Activated naive CD8-positive, alpha-beta T cell (primary cell): ENCODE measurements at regions not wholly inside any gene's neighbourhood (a gene's known extent, or its start where the extent isn't known, plus 50 kb on each side); places are given as distances from the start of the nearest gene placed in this dataset.

Experiments used
- H3K27ac Mint-ChIP-seq: one replicate; pipeline ENCODE4 v1.8.0; 2021; ENCODE audit warnings: mixed read lengths
- H3K27me3 Mint-ChIP-seq: one replicate; pipeline ENCODE4 v1.8.0; 2021; ENCODE audit warnings: mixed read lengths
- H3K36me3 Mint-ChIP-seq: one replicate; pipeline ENCODE4 v1.8.0; 2021; ENCODE audit warnings: mixed read lengths
- H3K4me1 Mint-ChIP-seq: one replicate; pipeline ENCODE4 v1.8.0; 2021; ENCODE audit warnings: low read depth, mixed read lengths
- H3K4me3 Mint-ChIP-seq: one replicate; pipeline ENCODE4 v1.8.0; 2021; ENCODE audit warnings: mild to moderate bottlenecking, mixed read lengths
- H3K9me3 Mint-ChIP-seq: one replicate; pipeline ENCODE4 v1.8.0; 2021; ENCODE audit warnings: low read depth, mixed read lengths

GRCh38 chr22:47285981-47286380 is 523.5 kb downstream of the TBC1D22A start:
- Mint-ChIP-seq H3K36me3 (no peaks in the 10 kb centered on the region), H3K4me1 (no peaks in the 10 kb centered on the region), H3K9me3 (no peaks in the 10 kb centered on the region), H3K4me3 (no peak overlapping the region), H3K27me3 (peaks cover 2% of the 10 kb centered on the region), H3K27ac (no peak overlapping the region)

GRCh38 chr22:47284822-47285221 is 522.4 kb downstream of the TBC1D22A start:
- Mint-ChIP-seq H3K36me3 (no peaks in the 10 kb centered on the region), H3K4me3 (no peak overlapping the region), H3K27ac (no peak overlapping the region), H3K9me3 (no peaks in the 10 kb centered on the region), H3K4me1 (no peaks in the 10 kb centered on the region), H3K27me3 (peaks cover 2% of the 10 kb centered on the region)

GRCh38 chr22:47284360-47284759 is 521.9 kb downstream of the TBC1D22A start:
- Mint-ChIP-seq H3K27me3 (peaks cover 2% of the 10 kb centered on the region), H3K9me3 (no peaks in the 10 kb centered on the region), H3K36me3 (no peaks in the 10 kb centered on the region), H3K4me3 (no peak overlapping the region), H3K4me1 (no peaks in the 10 kb centered on the region), H3K27ac (no peak overlapping the region)

- no peak overlapping the region for H3K4me3 Mint-ChIP-seq
- H3K36me3 Mint-ChIP-seq, result no peaks in the 10 kb centered on the region
- H3K27me3 Mint-ChIP-seq, result peaks cover 2% of the 10 kb centered on the region
- no peaks in the 10 kb centered on the region for H3K9me3 Mint-ChIP-seq
- no peak overlapping the region for H3K27ac Mint-ChIP-seq
- no peaks in the 10 kb centered on the region for H3K4me1 Mint-ChIP-seq
These were observed 521.3 kb downstream of the TBC1D22A start for GRCh38 chr22:47283616-47284270.

GRCh38 chr22:47282851-47283250 is 520.4 kb downstream of the TBC1D22A start:
- Mint-ChIP-seq H3K9me3 (no peaks in the 10 kb centered on the region), H3K36me3 (no peaks in the 10 kb centered on the region), H3K4me3 (no peak overlapping the region), H3K27me3 (no peaks in the 10 kb centered on the region), H3K27ac (no peak overlapping the region), H3K4me1 (no peaks in the 10 kb centered on the region)

GRCh38 chr22:47282366-47282765 is 519.9 kb downstream of the TBC1D22A start:
- H3K27me3 Mint-ChIP-seq, result no peaks in the 10 kb centered on the region
- no peak overlapping the region for H3K27ac Mint-ChIP-seq
- H3K4me3 Mint-ChIP-seq, result no peak overlapping the region
- no peaks in the 10 kb centered on the region for H3K4me1 Mint-ChIP-seq
- H3K9me3 Mint-ChIP-seq, result no peaks in the 10 kb centered on the region
- H3K36me3 Mint-ChIP-seq, result no peaks in the 10 kb centered on the region

GRCh38 chr22:47281126-47282106 is 519.0 kb downstream of the TBC1D22A start:
- no peak overlapping the region for H3K27ac Mint-ChIP-seq

GRCh38 chr22:47280301-47280700 is 517.9 kb downstream of the TBC1D22A start:
- Mint-ChIP-seq H3K36me3 (no peaks in the 10 kb centered on the region), H3K4me3 (no peak overlapping the region), H3K27me3 (no peaks in the 10 kb centered on the region), H3K4me1 (no peaks in the 10 kb centered on the region), H3K9me3 (no peaks in the 10 kb centered on the region), H3K27ac (no peak overlapping the region)

More at GRCh38 chr22:47281126-47282106, 519.0 kb downstream of the TBC1D22A start:
- H3K9me3 Mint-ChIP-seq, result no peaks in the 10 kb centered on the region
- no peaks in the 10 kb centered on the region for H3K4me1 Mint-ChIP-seq
- H3K36me3 Mint-ChIP-seq, result no peaks in the 10 kb centered on the region
- H3K4me3 Mint-ChIP-seq, result no peak overlapping the region
- no peaks in the 10 kb centered on the region for H3K27me3 Mint-ChIP-seq

- H3K4me1 Mint-ChIP-seq, result no peaks in the 10 kb centered on the region
- no peak overlapping the region for H3K4me3 Mint-ChIP-seq
- no peaks in the 10 kb centered on the region for H3K36me3 Mint-ChIP-seq
- H3K27ac Mint-ChIP-seq, result no peak overlapping the region
- H3K27me3 Mint-ChIP-seq, result no peaks in the 10 kb centered on the region
- H3K9me3 Mint-ChIP-seq, result no peaks in the 10 kb centered on the region
These were observed 517.3 kb downstream of the TBC1D22A start for GRCh38 chr22:47279746-47280145.

GRCh38 chr22:47279337-47279736 is 516.9 kb downstream of the TBC1D22A start:
- no peaks in the 10 kb centered on the region for H3K36me3 Mint-ChIP-seq
- H3K4me3 Mint-ChIP-seq, result no peak overlapping the region
- H3K9me3 Mint-ChIP-seq, result no peaks in the 10 kb centered on the region
- H3K4me1 Mint-ChIP-seq, result no peaks in the 10 kb centered on the region
- H3K27ac Mint-ChIP-seq, result no peak overlapping the region
- no peaks in the 10 kb centered on the region for H3K27me3 Mint-ChIP-seq

- Mint-ChIP-seq H3K4me3 (no peak overlapping the region), H3K27ac (no peak overlapping the region), H3K27me3 (no peaks in the 10 kb centered on the region), H3K4me1 (no peaks in the 10 kb centered on the region), H3K36me3 (no peaks in the 10 kb centered on the region), H3K9me3 (no peaks in the 10 kb centered on the region)
These were observed 516.2 kb downstream of the TBC1D22A start for GRCh38 chr22:47278655-47279054.

GRCh38 chr22:47277531-47277930 is 515.1 kb downstream of the TBC1D22A start:
- no peak overlapping the region for H3K4me3 Mint-ChIP-seq
- H3K4me1 Mint-ChIP-seq, result no peaks in the 10 kb centered on the region
- H3K9me3 Mint-ChIP-seq, result no peaks in the 10 kb centered on the region
- H3K36me3 Mint-ChIP-seq, result no peaks in the 10 kb centered on the region
- no peaks in the 10 kb centered on the region for H3K27me3 Mint-ChIP-seq
- no peak overlapping the region for H3K27ac Mint-ChIP-seq

GRCh38 chr22:47276991-47277390 is 514.5 kb downstream of the TBC1D22A start:
- H3K4me3 Mint-ChIP-seq, result no peak overlapping the region
- H3K27ac Mint-ChIP-seq, result no peak overlapping the region
- no peaks in the 10 kb centered on the region for H3K27me3 Mint-ChIP-seq
- no peaks in the 10 kb centered on the region for H3K36me3 Mint-ChIP-seq
- H3K4me1 Mint-ChIP-seq, result no peaks in the 10 kb centered on the region
- no peaks in the 10 kb centered on the region for H3K9me3 Mint-ChIP-seq

GRCh38 chr22:47276450-47276820 is 514.0 kb downstream of the TBC1D22A start:
- H3K4me1 Mint-ChIP-seq, result no peaks in the 10 kb centered on the region
- H3K9me3 Mint-ChIP-seq, result no peaks in the 10 kb centered on the region
- H3K27me3 Mint-ChIP-seq, result no peaks in the 10 kb centered on the region

GRCh38 chr22:47275605-47276449 is 513.4 kb downstream of the TBC1D22A start:
- no peak overlapping the region for H3K27ac Mint-ChIP-seq
- no peaks in the 10 kb centered on the region for H3K9me3 Mint-ChIP-seq
- H3K4me3 Mint-ChIP-seq, result no peak overlapping the region
- no peaks in the 10 kb centered on the region for H3K27me3 Mint-ChIP-seq
- no peaks in the 10 kb centered on the region for H3K36me3 Mint-ChIP-seq
- H3K4me1 Mint-ChIP-seq, result no peaks in the 10 kb centered on the region

More at GRCh38 chr22:47276450-47276820, 514.0 kb downstream of the TBC1D22A start:
- Mint-ChIP-seq H3K4me3 (no peak overlapping the region), H3K27ac (no peak overlapping the region), H3K36me3 (no peaks in the 10 kb centered on the region)
